WERI-Rb-1 (cell line): ENCODE measurements at regions not wholly inside any gene's neighbourhood (a gene's known extent, or its start where the extent isn't known, plus 50 kb on each side); places are given as distances from the start of the nearest gene placed in this dataset.

Experiments
- DNase-seq: peaks from one replicate; pipeline ENCODE4 v3.0.0-alpha.2; 2020
- H3K27ac ChIP-seq: fragments of 250-450 bp; sonication (Bioruptor Pico); 2 replicates; pipeline ENCODE4 v1.5.1; 2020; ENCODE audit warnings: mild to moderate bottlenecking, moderate library complexity
- H3K27me3 ChIP-seq: fragments of 250-450 bp; sonication (Bioruptor Pico); 2 replicates; pipeline ENCODE4 v1.5.1; 2021; ENCODE audit warnings: mild to moderate bottlenecking, low read depth, moderate library complexity; ENCODE audit not compliant: insufficient read depth, severe bottlenecking
- H3K36me3 ChIP-seq: fragments of 250-450 bp; sonication (Bioruptor Pico); 2 replicates; pipeline ENCODE4 v1.5.1; 2020; ENCODE audit warnings: mild to moderate bottlenecking, moderate library complexity
- H3K4me3 ChIP-seq: 2 replicates; pipeline ENCODE4 v1.5.1; 2011; ENCODE audit warnings: low read depth, mild to moderate bottlenecking, control low read depth, low read length
- H3K9me3 ChIP-seq: fragments of 250-450 bp; sonication (Bioruptor Pico); 2 replicates; pipeline ENCODE4 v1.5.1; 2021; ENCODE audit warnings: mild to moderate bottlenecking, moderate library complexity; ENCODE audit not compliant: severe bottlenecking
- CTCF ChIP-seq: IDR thresholded peaks from 2 replicates; pipeline ENCODE4 v1.5.1; 2011; ENCODE audit warnings: low read depth, mild to moderate bottlenecking, control low read depth, inconsistent platforms, low read length

- no peak for TF ChIP-seq CTCF
- Histone ChIP-seq H3K36me3 (no peaks in the 10 kb centered on the region), H3K27ac (no peak overlapping the region), H3K9me3 (no peaks in the 10 kb centered on the region), H3K27me3 (no peaks in the 10 kb centered on the region), H3K4me3 (no peak overlapping the region)
- DNase-seq = no peak
Observed at GRCh38 chr11:25159341-25159740, 662.5 kb downstream of the LUZP2 start.

GRCh38 chr11:25163421-25163820, 666.6 kb downstream of the LUZP2 start:
- no peak for TF ChIP-seq CTCF
- Histone ChIP-seq H3K36me3 (no peaks in the 10 kb centered on the region), H3K4me3 (no peak overlapping the region), H3K27me3 (no peaks in the 10 kb centered on the region), H3K27ac (no peak overlapping the region), H3K9me3 (no peaks in the 10 kb centered on the region)
- DNase-seq = no peak

GRCh38 chr11:25180187-25180586, 683.3 kb downstream of the LUZP2 start:
- Histone ChIP-seq H3K9me3 (no peaks in the 10 kb centered on the region), H3K27me3 (no peaks in the 10 kb centered on the region), H3K4me3 (no peak overlapping the region), H3K27ac (no peak overlapping the region), H3K36me3 (no peaks in the 10 kb centered on the region)
- DNase-seq = no peak
- no peak for TF ChIP-seq CTCF

- Histone ChIP-seq H3K4me3 (no peak overlapping the region), H3K27ac (no peak overlapping the region), H3K36me3 (no peaks in the 10 kb centered on the region), H3K9me3 (no peaks in the 10 kb centered on the region), H3K27me3 (no peaks in the 10 kb centered on the region)
- no peak for TF ChIP-seq CTCF
- DNase-seq = no peak
Observed at GRCh38 chr11:25183411-25183810, 686.6 kb downstream of the LUZP2 start.

- no peaks in the 10 kb centered on the region for H3K27me3 ChIP-seq
- H3K4me3 ChIP-seq = no peak overlapping the region
- H3K27ac ChIP-seq = no peak overlapping the region
- H3K36me3 ChIP-seq = no peaks in the 10 kb centered on the region
- TF ChIP-seq CTCF = no peak
- DNase-seq = no peak
- H3K9me3 ChIP-seq = no peaks in the 10 kb centered on the region
Observed at GRCh38 chr11:25197515-25197914, 700.7 kb downstream of the LUZP2 start.

- H3K36me3 ChIP-seq = no peaks in the 10 kb centered on the region
- no peaks in the 10 kb centered on the region for H3K9me3 ChIP-seq
- H3K4me3 ChIP-seq = no peak overlapping the region
- no peak overlapping the region for H3K27ac ChIP-seq
- H3K27me3 ChIP-seq = no peaks in the 10 kb centered on the region
- TF ChIP-seq CTCF = no peak
- no peak for DNase-seq
Observed at GRCh38 chr11:25198704-25199103, 701.9 kb downstream of the LUZP2 start.
